ENCODE measurements at regions not wholly inside any gene's neighbourhood (a gene's known extent, or its start where the extent isn't known, plus 50 kb on each side); places are given as distances from the start of the nearest gene placed in this dataset.

DNA sequence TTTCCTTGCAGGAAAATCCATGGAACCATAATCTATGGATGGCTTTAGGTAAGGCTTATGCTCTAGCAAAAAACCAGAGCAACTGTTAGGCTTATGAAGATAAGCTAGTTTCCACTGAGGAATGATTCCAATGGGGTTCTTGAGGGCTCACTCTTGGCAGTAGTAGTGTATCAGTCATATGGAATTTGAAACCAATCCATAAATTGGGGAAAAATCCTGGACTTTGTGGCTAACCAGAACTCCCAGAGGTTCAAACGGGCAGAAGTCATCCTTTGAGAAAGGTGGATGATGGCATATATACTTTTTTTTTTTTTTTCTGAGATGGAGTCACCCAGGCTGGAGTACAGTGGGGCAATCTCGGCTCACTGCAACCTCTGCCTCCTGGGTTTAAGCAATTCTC lies 54.2 kb upstream of the ATF3 start:
- peaks cover 5% of the 10 kb centered on the region for H3K9me3 ChIP-seq (ENCODE audit: control insufficient read depth, low read length)
- H3K9ac ChIP-seq (ENCODE audit: extremely low read depth, low read length, poor library complexity, severe bottlenecking), result no peak overlapping the region
- H3K4me1 Mint-ChIP-seq, result peaks cover 15% of the 10 kb centered on the region
- no peaks in the 10 kb centered on the region for H3K36me3 Mint-ChIP-seq (ENCODE audit: low read depth)
- H3K27ac ChIP-seq (ENCODE audit: low read depth, low read length), result no peak overlapping the region
- H3K27me3 ChIP-seq (ENCODE audit: control insufficient read depth, insufficient read depth, low read length, poor library complexity, severe bottlenecking), result no peaks in the 10 kb centered on the region
- WGBS, 2 experiments (ENCODE audit: insufficient coverage in 1 of 2, insufficient read length in 1 of 2), result 96 to 100% methylated on average over 1 to 2 of the region's 2 CpGs
- no peak for DNase-seq
- no peak overlapping the region for H3K27ac Mint-ChIP-seq
- H3K27me3 Mint-ChIP-seq (ENCODE audit: insufficient read depth), result no peaks in the 10 kb centered on the region
- H3K4me3 ChIP-seq (ENCODE audit: low read length), result no peak overlapping the region
- no peaks in the 10 kb centered on the region for H3K9me3 Mint-ChIP-seq
- TF ChIP-seq, protein P1, sequence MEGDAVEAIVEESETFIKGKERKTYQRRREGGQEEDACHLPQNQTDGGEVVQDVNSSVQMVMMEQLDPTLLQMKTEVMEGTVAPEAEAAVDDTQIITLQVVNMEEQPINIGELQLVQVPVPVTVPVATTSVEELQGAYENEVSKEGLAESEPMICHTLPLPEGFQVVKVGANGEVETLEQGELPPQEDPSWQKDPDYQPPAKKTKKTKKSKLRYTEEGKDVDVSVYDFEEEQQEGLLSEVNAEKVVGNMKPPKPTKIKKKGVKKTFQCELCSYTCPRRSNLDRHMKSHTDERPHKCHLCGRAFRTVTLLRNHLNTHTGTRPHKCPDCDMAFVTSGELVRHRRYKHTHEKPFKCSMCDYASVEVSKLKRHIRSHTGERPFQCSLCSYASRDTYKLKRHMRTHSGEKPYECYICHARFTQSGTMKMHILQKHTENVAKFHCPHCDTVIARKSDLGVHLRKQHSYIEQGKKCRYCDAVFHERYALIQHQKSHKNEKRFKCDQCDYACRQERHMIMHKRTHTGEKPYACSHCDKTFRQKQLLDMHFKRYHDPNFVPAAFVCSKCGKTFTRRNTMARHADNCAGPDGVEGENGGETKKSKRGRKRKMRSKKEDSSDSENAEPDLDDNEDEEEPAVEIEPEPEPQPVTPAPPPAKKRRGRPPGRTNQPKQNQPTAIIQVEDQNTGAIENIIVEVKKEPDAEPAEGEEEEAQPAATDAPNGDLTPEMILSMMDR (conservative IDR thresholded peaks at IDR 0.05), result no peak
- H3K36me3 ChIP-seq (ENCODE audit: control insufficient read depth, insufficient read depth, low read length), result no peaks in the 10 kb centered on the region
- no peak overlapping the region for H3K4me3 Mint-ChIP-seq
- H3K4me1 ChIP-seq (ENCODE audit: control insufficient read depth, insufficient read depth, low read length), result no peaks in the 10 kb centered on the region

DNA sequence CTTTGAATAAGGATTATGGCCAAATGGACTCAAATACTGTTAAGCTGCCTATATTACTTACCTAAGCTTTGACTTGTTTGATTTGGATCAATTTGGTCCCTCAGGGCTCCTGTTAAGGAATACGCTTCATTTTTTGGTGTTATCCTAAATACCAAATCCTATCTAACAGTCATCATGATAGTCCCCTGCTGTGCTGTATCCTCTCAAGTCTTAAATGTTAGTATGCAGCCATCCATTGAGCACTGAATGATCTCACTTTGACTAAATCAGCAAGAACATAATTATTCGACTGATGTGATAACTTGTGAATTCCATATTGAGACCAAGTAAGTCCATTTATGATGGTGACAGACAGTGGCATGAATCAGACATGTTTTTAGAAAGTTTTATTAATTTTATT lies 53.1 kb upstream of the ATF3 start:
- DNase-seq, result no peak
- TF ChIP-seq, protein P1 (conservative IDR thresholded peaks at IDR 0.05), result no peak
- H3K4me3 ChIP-seq (ENCODE audit: low read length), result no peak overlapping the region
- Mint-ChIP-seq H3K36me3 (ENCODE audit: low read depth) (no peaks in the 10 kb centered on the region), H3K27ac (no peak overlapping the region), H3K4me3 (no peak overlapping the region), H3K4me1 (peaks cover 16% of the 10 kb centered on the region), H3K27me3 (ENCODE audit: insufficient read depth) (no peaks in the 10 kb centered on the region), H3K9me3 (no peaks in the 10 kb centered on the region)
- H3K36me3 ChIP-seq (ENCODE audit: control insufficient read depth, insufficient read depth, low read length), result no peaks in the 10 kb centered on the region
- no peaks in the 10 kb centered on the region for H3K4me1 ChIP-seq (ENCODE audit: control insufficient read depth, insufficient read depth, low read length)
- H3K27ac ChIP-seq (ENCODE audit: low read depth, low read length), result no peak overlapping the region
- H3K9ac ChIP-seq (ENCODE audit: extremely low read depth, low read length, poor library complexity, severe bottlenecking), result no peak overlapping the region
- WGBS, 2 experiments (ENCODE audit: insufficient coverage in 1 of 2, insufficient read length in 1 of 2), result 86 to 90% methylated on average over 2 of the region's 2 CpGs
- peaks cover 5% of the 10 kb centered on the region for H3K9me3 ChIP-seq (ENCODE audit: control insufficient read depth, low read length)
- no peaks in the 10 kb centered on the region for H3K27me3 ChIP-seq (ENCODE audit: control insufficient read depth, insufficient read depth, low read length, poor library complexity, severe bottlenecking)

DNA sequence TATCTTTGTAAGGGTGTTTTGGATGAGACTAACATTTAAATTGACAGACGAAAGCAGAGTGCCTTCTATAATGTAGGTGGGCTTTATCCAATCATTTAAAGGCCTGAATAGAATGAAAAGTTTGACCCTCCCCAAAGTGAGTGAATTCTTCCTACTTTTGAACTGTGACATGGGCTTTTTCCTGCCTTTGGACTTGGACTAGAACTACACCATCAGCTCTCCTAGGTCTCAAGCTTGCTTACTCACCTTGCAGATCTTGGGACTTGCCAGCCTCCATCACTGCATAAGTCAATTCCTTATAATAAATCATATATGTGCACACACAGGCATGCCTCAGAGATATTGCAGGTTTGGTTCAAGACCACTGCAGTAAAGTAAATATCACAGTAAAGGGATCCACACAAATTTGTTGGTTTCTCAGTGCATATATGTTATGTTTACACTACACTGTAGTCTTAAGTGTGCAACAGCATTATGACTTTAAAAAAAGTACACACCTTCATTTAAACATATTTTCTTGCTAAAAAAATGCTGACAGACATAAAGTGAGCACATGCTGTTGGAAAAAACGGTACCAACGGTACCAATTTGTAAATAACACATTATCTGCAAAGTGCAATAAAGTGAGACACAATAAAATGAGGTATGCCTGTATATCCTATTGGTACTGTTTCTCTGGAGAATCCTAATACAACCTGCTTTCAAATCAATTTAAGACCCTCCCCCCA lies 51.6 kb upstream of the ATF3 start:
- WGBS, 2 experiments (ENCODE audit: insufficient coverage in 1 of 2, insufficient read length in 1 of 2), result 93 to 94% methylated on average over 2 to 3 of the region's 3 CpGs
- Histone ChIP-seq H3K27ac (ENCODE audit: low read depth, low read length) (no peak overlapping the region), H3K4me1 (ENCODE audit: control insufficient read depth, insufficient read depth, low read length) (no peaks in the 10 kb centered on the region), H3K4me3 (ENCODE audit: low read length) (peak overlapping the region; percentile 74), H3K36me3 (ENCODE audit: control insufficient read depth, insufficient read depth, low read length) (no peaks in the 10 kb centered on the region), H3K9ac (ENCODE audit: extremely low read depth, low read length, poor library complexity, severe bottlenecking) (no peak overlapping the region), H3K9me3 (ENCODE audit: control insufficient read depth, low read length) (peaks cover 5% of the 10 kb centered on the region), H3K27me3 (ENCODE audit: control insufficient read depth, insufficient read depth, low read length, poor library complexity, severe bottlenecking) (no peaks in the 10 kb centered on the region)
- DNase-seq, result no peak
- H3K4me1 Mint-ChIP-seq, result peaks cover 13% of the 10 kb centered on the region
- H3K27me3 Mint-ChIP-seq (ENCODE audit: insufficient read depth), result no peaks in the 10 kb centered on the region
- H3K36me3 Mint-ChIP-seq (ENCODE audit: low read depth), result no peaks in the 10 kb centered on the region
- TF ChIP-seq, protein P1 (conservative IDR thresholded peaks at IDR 0.05), result no peak
- H3K9me3 Mint-ChIP-seq, result no peaks in the 10 kb centered on the region
- H3K27ac Mint-ChIP-seq, result no peak overlapping the region
- no peak overlapping the region for H3K4me3 Mint-ChIP-seq

Measured in endodermal cell (in vitro differentiated cells).